ENCODE measurements at regions not wholly inside any gene's neighbourhood (a gene's known extent, or its start where the extent isn't known, plus 50 kb on each side); places are given as distances from the start of the nearest gene placed in this dataset.

GRCh38 chr13:47869776-47870175 is 131.3 kb downstream of the SUCLA2 start:
- Histone ChIP-seq H4K20me1 (ENCODE audit: control insufficient read depth, extremely low read depth, insufficient read depth, low read length) (no peaks in the 10 kb centered on the region), H3K9me1 (ENCODE audit: control insufficient read depth, extremely low read depth, insufficient read depth, low read length) (no peaks in the 10 kb centered on the region), H2AFZ (ENCODE audit: control insufficient read depth, low read length) (no peak overlapping the region), H3K36me3 (ENCODE audit: control insufficient read depth in 2 of 2, extremely low read depth in 1 of 2, insufficient read depth in 2 of 2, low read length in 2 of 2) (no peaks in the 10 kb centered on the region), H3K27ac (ENCODE audit: control insufficient read depth, insufficient read depth, low read length) (no peak overlapping the region), H3K4me1 (ENCODE audit: control insufficient read depth, extremely low read depth, insufficient read depth, low read length) (no peaks in the 10 kb centered on the region), H3K27me3 (ENCODE audit: control insufficient read depth, extremely low read depth, insufficient read depth, low read length) (no peaks in the 10 kb centered on the region), H3K9ac (ENCODE audit: control insufficient read depth, extremely low read depth, insufficient read depth, low read length) (no peak overlapping the region), H3K4me2 (ENCODE audit: control insufficient read depth, extremely low read depth, insufficient read depth, low read depth, low read length) (no peak overlapping the region), H3K79me2 (ENCODE audit: control insufficient read depth, insufficient read depth, low read length) (no peaks in the 10 kb centered on the region), H3K4me3 (ENCODE audit: control insufficient read depth in 2 of 3, extremely low read depth in 1 of 3, insufficient read depth in 2 of 3, low read depth in 1 of 3, low read length in 3 of 3) (no peak overlapping the region), H3K9me3 (ENCODE audit: control insufficient read depth, low read depth, low read length) (peaks cover 2% of the 10 kb centered on the region)
- no peak for TF ChIP-seq EZH2 (IDR thresholded peaks at IDR 0.05; ENCODE audit: low read length)
- TF ChIP-seq CTCF (optimal IDR thresholded peaks at IDR 0.05 in 1 of 3, IDR thresholded peaks at IDR 0.05 in 1 of 3, conservative IDR thresholded peaks at IDR 0.05 in 1 of 3; ENCODE audit: extremely low read depth in 1 of 3, insufficient read depth in 2 of 3, low read length in 3 of 3) = no peak
- dilution Hi-C loops (cut with MboI; ENCODE audit: extremely low pct_ligation_motif_present, low sequenced_read_pairs) = no loop called here
- DNase-seq (ENCODE audit: low read depth, low spot score) (no peak), FAIRE-seq (no peak)

- no peak overlapping the region for H3K27ac ChIP-seq (ENCODE audit: control insufficient read depth, insufficient read depth, low read length)
- dilution Hi-C loops (cut with MboI; ENCODE audit: extremely low pct_ligation_motif_present, low sequenced_read_pairs) = no loop called here
- DNase-seq (ENCODE audit: low read depth, low spot score) = no peak
- H3K36me3 ChIP-seq (ENCODE audit: control insufficient read depth in 2 of 2, extremely low read depth in 1 of 2, insufficient read depth in 2 of 2, low read length in 2 of 2) = no peaks in the 10 kb centered on the region
- H3K9me1 ChIP-seq (ENCODE audit: control insufficient read depth, extremely low read depth, insufficient read depth, low read length) = no peaks in the 10 kb centered on the region
- no peak overlapping the region for H3K9ac ChIP-seq (ENCODE audit: control insufficient read depth, extremely low read depth, insufficient read depth, low read length)
- H3K27me3 ChIP-seq (ENCODE audit: control insufficient read depth, extremely low read depth, insufficient read depth, low read length) = no peaks in the 10 kb centered on the region
- H3K4me2 ChIP-seq (ENCODE audit: control insufficient read depth, extremely low read depth, insufficient read depth, low read depth, low read length) = no peak overlapping the region
- no peak for TF ChIP-seq CTCF (optimal IDR thresholded peaks at IDR 0.05 in 1 of 3, IDR thresholded peaks at IDR 0.05 in 1 of 3, conservative IDR thresholded peaks at IDR 0.05 in 1 of 3; ENCODE audit: extremely low read depth in 1 of 3, insufficient read depth in 2 of 3, low read length in 3 of 3)
- TF ChIP-seq EZH2 (IDR thresholded peaks at IDR 0.05; ENCODE audit: low read length) = no peak
- H4K20me1 ChIP-seq (ENCODE audit: control insufficient read depth, extremely low read depth, insufficient read depth, low read length) = no peaks in the 10 kb centered on the region
- no peaks in the 10 kb centered on the region for H3K4me1 ChIP-seq (ENCODE audit: control insufficient read depth, extremely low read depth, insufficient read depth, low read length)
- no peaks in the 10 kb centered on the region for H3K79me2 ChIP-seq (ENCODE audit: control insufficient read depth, insufficient read depth, low read length)
- no peak overlapping the region for H3K4me3 ChIP-seq (ENCODE audit: control insufficient read depth in 2 of 3, extremely low read depth in 1 of 3, insufficient read depth in 2 of 3, low read depth in 1 of 3, low read length in 3 of 3)
- H2AFZ ChIP-seq (ENCODE audit: control insufficient read depth, low read length) = no peak overlapping the region
- no peak for FAIRE-seq
- H3K9me3 ChIP-seq (ENCODE audit: control insufficient read depth, low read depth, low read length) = no peaks in the 10 kb centered on the region
Measured at GRCh38 chr13:47865883-47866282, 135.2 kb downstream of the SUCLA2 start.
